Panc1 (cell line): ENCODE measurements at regions not wholly inside any gene's neighbourhood (a gene's known extent, or its start where the extent isn't known, plus 50 kb on each side); places are given as distances from the start of the nearest gene placed in this dataset.
"Not testable (repeated sequence)": the region's sequence is repeated elsewhere in the genome, so short reads cannot be mapped to it uniquely, and the experiment has no call there.

ENCODE experiments used
- ATAC-seq: fragments of 200-7000 bp; cut with Tn5 transposase; 2 replicates; pipeline ENCODE4 v1.9.1; 2020; ENCODE audit warnings: mild to moderate bottlenecking, moderate library complexity
- BruUV-seq: library from RNA; stranded (reverse); fragments of 400-500 nt; replicated peaks from 2 replicates; lab custom pipeline; 2021; lab: Mats Ljungman, UMichigan
- CTCF ChIA-PET: fragments of 300-600 bp; sonication (Branson Sonifier 250); formaldehyde crosslinking; loops from one replicate; lab custom pipeline; 2022; ENCODE audit warnings: antibody characterized with exemption; lab: Charles Lee
- POLR2A ChIA-PET: fragments of 300-600 bp; sonication (Branson Sonifier 250); formaldehyde crosslinking; loops from one replicate; lab custom pipeline; 2022; ENCODE audit warnings: antibody characterized with exemption; lab: Charles Lee
- DNase-seq: peaks from one replicate; pipeline ENCODE4 v3.0.0-alpha.2; 2010; ENCODE audit warnings: low read depth, low spot score
- H3K27ac ChIP-seq: 2 replicates; pipeline ENCODE4 v1.5.1; 2011; ENCODE audit warnings: mild to moderate bottlenecking, low read length, inconsistent platforms
- H3K27me3 ChIP-seq: fragments of 200-500 bp; sonication (Bioruptor generic); 2 replicates; pipeline ENCODE4 v1.6.0; 2014; ENCODE audit warnings: low read length, inconsistent platforms; ENCODE audit not compliant: control insufficient read depth, insufficient read depth
- H3K36me3 ChIP-seq: fragments of 200-500 bp; sonication (Bioruptor generic); 2 replicates; pipeline ENCODE4 v1.5.1; 2014; ENCODE audit warnings: inconsistent platforms, mild to moderate bottlenecking, low read length, moderate library complexity; ENCODE audit not compliant: control insufficient read depth, insufficient read depth
- H3K4me1 ChIP-seq: 2 replicates; pipeline ENCODE4 v1.5.1; 2011; ENCODE audit warnings: inconsistent platforms, mild to moderate bottlenecking, low read length, moderate library complexity; ENCODE audit not compliant: control insufficient read depth, insufficient read depth
- H3K4me3 ChIP-seq, 2 experiments: 2 replicates each; pipeline ENCODE4 v1.5.1; 2011 to 2012; ENCODE audit warnings: low read depth in 2 of 2, low read length in 2 of 2, mild to moderate bottlenecking in 2 of 2, inconsistent platforms in 1 of 2, moderate library complexity in 1 of 2
- H3K9me3 ChIP-seq: fragments of 200-500 bp; sonication (Bioruptor generic); 2 replicates; pipeline ENCODE4 v1.5.1; 2014; ENCODE audit warnings: low read depth, mild to moderate bottlenecking, inconsistent platforms, low read length, moderate library complexity; ENCODE audit not compliant: control insufficient read depth, insufficient read depth
- CTCF ChIP-seq: fragments of 450-650 bp; IDR thresholded peaks from 2 replicates; pipeline ENCODE4 v1.5.1; 2017; ENCODE audit warnings: mild to moderate bottlenecking
- POLR2AphosphoS5 ChIP-seq: IDR thresholded peaks from 2 replicates; pipeline ENCODE4 v1.6.1; 2012; ENCODE audit warnings: mild to moderate bottlenecking, low read depth, low read length, moderate library complexity
- REST ChIP-seq, 2 experiments: IDR thresholded peaks; 2 replicates each; pipeline ENCODE4 v1.6.1; 2011 to 2012; ENCODE audit warnings: low read depth in 2 of 2, control low read depth in 1 of 2, low read length in 1 of 2, mild to moderate bottlenecking in 1 of 2, moderate library complexity in 1 of 2; ENCODE audit not compliant: insufficient read depth in 1 of 2
- SIN3A ChIP-seq: IDR thresholded peaks from 2 replicates; pipeline ENCODE4 v1.6.1; 2012; ENCODE audit warnings: low read depth, mild to moderate bottlenecking, low read length, moderate library complexity, borderline replicate concordance; ENCODE audit not compliant: insufficient read depth
- TCF7L2 ChIP-seq: IDR thresholded peaks from 2 replicates; pipeline ENCODE4 v1.6.1; 2011; ENCODE audit warnings: mild to moderate bottlenecking, low read depth, low read length, inconsistent platforms
- in situ Hi-C: cut with HindIII; loops from 2 replicates; pipeline ENCODE4 v1.10.0; 2016; ENCODE audit warnings: low sequenced_read_pairs, low pct_unique_long_range_greater_than_20kb
- intact Hi-C: fragments of 100-400 bp; cut with micrococcal nuclease; formaldehyde crosslinking; loops from one replicate; pipeline ENCODE4 v1.10.0; 2022; ENCODE audit not compliant: unreplicated experiment

- H3K27me3 ChIP-seq: peaks cover 4% of the 10 kb centered on the region
- TF ChIP-seq CTCF: no peak
- no peak for TF ChIP-seq REST (IDR thresholded peaks at IDR 0.05; ENCODE audit: insufficient read depth in 1 of 2, low read depth in 2 of 2, low read length in 1 of 2)
- TF ChIP-seq SIN3A: no peak
- TF ChIP-seq TCF7L2: no peak
- no peak for TF ChIP-seq POLR2AphosphoS5
- H3K4me1 ChIP-seq: no peaks in the 10 kb centered on the region
- no peak for ATAC-seq
- no peaks in the 10 kb centered on the region for H3K36me3 ChIP-seq
- H3K9me3 ChIP-seq: no peaks in the 10 kb centered on the region
- no peak overlapping the region for H3K27ac ChIP-seq
- intact Hi-C loops: no loop called here
- POLR2A ChIA-PET: no interaction called here
- BruUV-seq: no TSS peak
- in situ Hi-C loops: no loop called here
- CTCF ChIA-PET: no interaction called here
- no peak for DNase-seq
- no peak overlapping the region for H3K4me3 ChIP-seq
These were observed 135.5 kb downstream of the ZNF22 start for GRCh38 chr10:45136256-45136655.

GRCh38 chr10:45144326-45145070 lies 143.8 kb downstream of the ZNF22 start:
- Histone ChIP-seq H3K4me3 (no peak overlapping the region), H3K9me3 (no peaks in the 10 kb centered on the region), H3K4me1 (no peaks in the 10 kb centered on the region), H3K27me3 (peaks cover 6% of the 10 kb centered on the region), H3K27ac (no peak overlapping the region), H3K36me3 (no peaks in the 10 kb centered on the region)
- ChIA-PET CTCF (no interaction called here), POLR2A (no interaction called here)
- DNase-seq (no peak), ATAC-seq (no peak)
- BruUV-seq: no TSS peak
- TF ChIP-seq POLR2AphosphoS5: no peak
- TF ChIP-seq SIN3A: no peak
- no peak for TF ChIP-seq REST (IDR thresholded peaks at IDR 0.05; ENCODE audit: insufficient read depth in 1 of 2, low read depth in 2 of 2, low read length in 1 of 2)
- TF ChIP-seq CTCF: no peak
- no peak for TF ChIP-seq TCF7L2
- in situ Hi-C loops: no loop called here
- intact Hi-C loops: no loop called here

DNA sequence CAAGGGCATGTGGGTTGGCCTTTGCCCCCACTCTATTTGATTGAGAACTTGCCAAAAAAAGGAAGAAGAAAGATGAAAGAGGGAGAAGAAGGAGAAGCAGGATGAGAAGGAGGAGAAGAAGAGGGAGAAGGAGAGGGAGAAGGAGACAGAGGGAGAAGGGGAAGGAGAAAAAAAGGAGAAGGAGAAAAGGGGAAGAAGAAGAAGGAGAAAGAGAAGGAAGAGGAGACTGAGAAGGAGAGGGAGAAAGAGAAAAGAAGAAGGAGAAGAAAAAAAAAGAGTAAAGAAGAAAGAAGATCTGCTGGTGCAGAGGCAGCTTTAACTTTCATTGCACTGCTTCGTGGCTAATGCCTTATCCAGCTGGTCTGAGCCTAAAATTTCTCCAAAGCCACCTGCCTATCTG lies 144.4 kb downstream of the ZNF22 start:
- DNase-seq, in situ Hi-C loops, ATAC-seq, H3K36me3 ChIP-seq, H3K27ac ChIP-seq, H3K9me3 ChIP-seq, H3K4me1 ChIP-seq, intact Hi-C loops, POLR2A ChIA-PET, H3K4me3 ChIP-seq, BruUV-seq, CTCF ChIA-PET, H3K27me3 ChIP-seq: not testable (repeated sequence)
